Heart left ventricle (tissue), 13 donors: ENCODE measurements at regions not wholly inside any gene's neighbourhood (a gene's known extent, or its start where the extent isn't known, plus 50 kb on each side); places are given as distances from the start of the nearest gene placed in this dataset.

Experiments used
- CTCF ChIP-seq, 12 donors: fragments of 200-600 bp; sonication (generic) in 4 of 12; IDR thresholded peaks; one replicate each; pipeline versions ENCODE4 v1.5.0 to v1.8.0; 2018 to 2022; ENCODE audit warnings: antibody characterized with exemption in 12 of 12, mild to moderate bottlenecking in 5 of 12
- POLR2A ChIP-seq, 2 donors: fragments of 450-650 bp; IDR thresholded peaks; one replicate each; pipeline ENCODE4 v1.6.1; 2017; ENCODE audit warnings: antibody characterized with exemption in 2 of 2, mild to moderate bottlenecking in 2 of 2, moderate library complexity in 2 of 2
- donor health status: ischemic (EF 13 %, LVEDD 7.1; RV severe dilation, severe dysfunction).
- donor health status: DM: no; HTN: yes; CAD: no.
- donor health status: DM: no; HTN: no; CAD: no.
- donor health status: ischemic (EF 25% LVEDD 6.9; RV normal size, moderate dysfunction).
- donor health status: ischemic (EF 25% LVEDD 5.7; RV mildly dilated, moderate dysfunction).
- donor health status: ischemic (EF 35%, LVEDD 5.7; RV mildly dilated, moderate dysfunction).
- donor health status: nonischemic (EF 11% LVEDD 7.7; RV severe dilation, severe dysfunction).
- donor health status: DM: yes; HTN: yes; CAD: no.
- donor health status: PGD.
- donor health status: ischemic (EF 29% LVEDD 5.4; RV normal size, mild dysfunction).
- donor health status: nonischemic (EF 23%, LVEDD 6.1; RV moderate dilation, normal function).

GRCh38 chr13:26495750-26496149 lies 61.7 kb upstream of the WASF3 start:
- TF ChIP-seq CTCF (IDR thresholded peaks at IDR 0.05) = no peak
- no peak for TF ChIP-seq POLR2A (IDR thresholded peaks at IDR 0.05)
